ENCODE measurements at regions not wholly inside any gene's neighbourhood (a gene's known extent, or its start where the extent isn't known, plus 50 kb on each side); places are given as distances from the start of the nearest gene placed in this dataset.

DNA sequence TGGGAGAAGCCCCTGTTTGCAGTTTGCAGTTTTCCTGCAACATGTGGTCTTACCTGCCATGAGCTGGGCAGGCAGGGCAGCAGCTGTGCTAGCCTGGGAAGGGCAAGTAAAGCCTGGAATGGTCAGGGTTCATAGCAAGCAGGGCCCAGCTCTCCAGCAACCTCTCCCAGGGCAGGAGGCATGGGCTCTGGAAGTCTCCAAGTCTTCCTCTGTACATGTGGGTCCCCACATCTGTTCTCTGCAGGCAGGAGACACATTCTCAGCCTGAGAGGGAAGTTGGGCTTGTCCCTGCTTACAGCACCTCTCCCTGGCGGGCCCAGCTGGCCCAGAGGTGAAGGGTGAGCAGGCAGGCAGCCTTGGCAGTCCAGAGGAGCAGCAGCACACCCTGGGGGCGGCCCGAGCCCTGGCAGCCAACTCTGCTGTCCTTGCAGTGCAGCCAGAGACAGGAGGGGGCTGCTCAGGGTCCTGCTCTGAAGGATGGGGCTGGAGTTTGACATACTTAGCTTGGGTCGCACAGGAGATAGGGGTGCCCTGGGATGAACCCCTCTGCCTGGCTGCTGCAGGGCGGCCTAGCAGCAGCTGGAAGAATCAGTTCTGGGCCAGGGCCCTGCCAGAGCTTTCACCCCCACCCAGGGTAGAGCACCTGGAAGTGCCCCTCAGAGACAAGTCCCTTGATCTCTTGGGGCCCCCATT, 176.0 kb downstream of the MRPL14 start (continued):
- TF ChIP-seq, protein P1, sequence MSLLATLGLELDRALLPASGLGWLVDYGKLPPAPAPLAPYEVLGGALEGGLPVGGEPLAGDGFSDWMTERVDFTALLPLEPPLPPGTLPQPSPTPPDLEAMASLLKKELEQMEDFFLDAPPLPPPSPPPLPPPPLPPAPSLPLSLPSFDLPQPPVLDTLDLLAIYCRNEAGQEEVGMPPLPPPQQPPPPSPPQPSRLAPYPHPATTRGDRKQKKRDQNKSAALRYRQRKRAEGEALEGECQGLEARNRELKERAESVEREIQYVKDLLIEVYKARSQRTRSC (CRISPR knock-in tag; IDR thresholded peaks at IDR 0.05; ENCODE audit: low read depth) = no peak
- TF ChIP-seq BCL6 (CRISPR knock-in tag; IDR thresholded peaks at IDR 0.05) (peak; percentile 69; the same call in 1 of the 2 replicates), FOXA3 (CRISPR knock-in tag; IDR thresholded peaks at IDR 0.05) (peak; percentile 60), U2AF2 (IDR thresholded peaks at IDR 0.05; ENCODE audit: low read depth, low read length) (no peak), MED1 (CRISPR knock-in tag; IDR thresholded peaks at IDR 0.05) (peak; percentile 83), SNAPC2 (CRISPR knock-in tag; IDR thresholded peaks at IDR 0.05) (no peak), POLR2AphosphoS5 (IDR thresholded peaks at IDR 0.05; ENCODE audit: low read depth, low read length) (no peak), NBN (conservative IDR thresholded peaks at IDR 0.05) (no peak), MBNL3 (CRISPR knock-in tag; conservative IDR thresholded peaks at IDR 0.05) (no peak), SNRNP70 (IDR thresholded peaks at IDR 0.05; ENCODE audit: low read depth, low read length) (no peak), PAX8 (CRISPR knock-in tag; IDR thresholded peaks at IDR 0.05; ENCODE audit: borderline replicate concordance) (no peak), NCOA1 (CRISPR knock-in tag; IDR thresholded peaks at IDR 0.05) (no peak), ZMYM4 (CRISPR knock-in tag; IDR thresholded peaks at IDR 0.05) (peak; percentile 59), ZNF781 (CRISPR knock-in tag; IDR thresholded peaks at IDR 0.05; ENCODE audit: borderline replicate concordance, not compliant biosample characterization) (peak; percentile 61), SMYD3 (CRISPR knock-in tag; IDR thresholded peaks at IDR 0.05) (0 out of 2 replicates have a peak, but pooled peaks have one; percentile 36), ZNF782 (CRISPR knock-in tag; IDR thresholded peaks at IDR 0.05; ENCODE audit: borderline replicate concordance) (no peak; the same call in 1 of the 2 replicates), MATR3 (CRISPR knock-in tag; IDR thresholded peaks at IDR 0.05) (no peak), TOE1 (CRISPR knock-in tag; IDR thresholded peaks at IDR 0.05) (peak; percentile 94; the same call in 1 of the 2 replicates), NFIB (CRISPR knock-in tag; IDR thresholded peaks at IDR 0.05; ENCODE audit: borderline replicate concordance) (no peak), TSC22D2 (CRISPR knock-in tag; IDR thresholded peaks at IDR 0.05; ENCODE audit: borderline replicate concordance) (peak; percentile 92; the same call in 1 of the 2 replicates), ZNF83 (CRISPR knock-in tag; IDR thresholded peaks at IDR 0.05; ENCODE audit: borderline replicate concordance) (no peak)
- TF ChIP-seq, protein P2, sequence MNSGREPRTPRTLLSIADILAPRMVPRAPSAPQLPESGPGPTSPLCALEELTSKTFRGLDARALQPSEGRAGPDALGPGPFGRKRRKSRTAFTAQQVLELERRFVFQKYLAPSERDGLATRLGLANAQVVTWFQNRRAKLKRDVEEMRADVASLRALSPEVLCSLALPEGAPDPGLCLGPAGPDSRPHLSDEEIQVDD (CRISPR knock-in tag; IDR thresholded peaks at IDR 0.05; ENCODE audit: borderline replicate concordance) = peak; percentile 66; the same call in 1 of the 2 replicates
- TF ChIP-seq, protein P3, sequence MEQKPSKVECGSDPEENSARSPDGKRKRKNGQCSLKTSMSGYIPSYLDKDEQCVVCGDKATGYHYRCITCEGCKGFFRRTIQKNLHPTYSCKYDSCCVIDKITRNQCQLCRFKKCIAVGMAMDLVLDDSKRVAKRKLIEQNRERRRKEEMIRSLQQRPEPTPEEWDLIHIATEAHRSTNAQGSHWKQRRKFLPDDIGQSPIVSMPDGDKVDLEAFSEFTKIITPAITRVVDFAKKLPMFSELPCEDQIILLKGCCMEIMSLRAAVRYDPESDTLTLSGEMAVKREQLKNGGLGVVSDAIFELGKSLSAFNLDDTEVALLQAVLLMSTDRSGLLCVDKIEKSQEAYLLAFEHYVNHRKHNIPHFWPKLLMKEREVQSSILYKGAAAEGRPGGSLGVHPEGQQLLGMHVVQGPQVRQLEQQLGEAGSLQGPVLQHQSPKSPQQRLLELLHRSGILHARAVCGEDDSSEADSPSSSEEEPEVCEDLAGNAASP (CRISPR knock-in tag; IDR thresholded peaks at IDR 0.05; ENCODE audit: borderline replicate concordance) = peak; percentile 76
- TF ChIP-seq, protein P4, sequence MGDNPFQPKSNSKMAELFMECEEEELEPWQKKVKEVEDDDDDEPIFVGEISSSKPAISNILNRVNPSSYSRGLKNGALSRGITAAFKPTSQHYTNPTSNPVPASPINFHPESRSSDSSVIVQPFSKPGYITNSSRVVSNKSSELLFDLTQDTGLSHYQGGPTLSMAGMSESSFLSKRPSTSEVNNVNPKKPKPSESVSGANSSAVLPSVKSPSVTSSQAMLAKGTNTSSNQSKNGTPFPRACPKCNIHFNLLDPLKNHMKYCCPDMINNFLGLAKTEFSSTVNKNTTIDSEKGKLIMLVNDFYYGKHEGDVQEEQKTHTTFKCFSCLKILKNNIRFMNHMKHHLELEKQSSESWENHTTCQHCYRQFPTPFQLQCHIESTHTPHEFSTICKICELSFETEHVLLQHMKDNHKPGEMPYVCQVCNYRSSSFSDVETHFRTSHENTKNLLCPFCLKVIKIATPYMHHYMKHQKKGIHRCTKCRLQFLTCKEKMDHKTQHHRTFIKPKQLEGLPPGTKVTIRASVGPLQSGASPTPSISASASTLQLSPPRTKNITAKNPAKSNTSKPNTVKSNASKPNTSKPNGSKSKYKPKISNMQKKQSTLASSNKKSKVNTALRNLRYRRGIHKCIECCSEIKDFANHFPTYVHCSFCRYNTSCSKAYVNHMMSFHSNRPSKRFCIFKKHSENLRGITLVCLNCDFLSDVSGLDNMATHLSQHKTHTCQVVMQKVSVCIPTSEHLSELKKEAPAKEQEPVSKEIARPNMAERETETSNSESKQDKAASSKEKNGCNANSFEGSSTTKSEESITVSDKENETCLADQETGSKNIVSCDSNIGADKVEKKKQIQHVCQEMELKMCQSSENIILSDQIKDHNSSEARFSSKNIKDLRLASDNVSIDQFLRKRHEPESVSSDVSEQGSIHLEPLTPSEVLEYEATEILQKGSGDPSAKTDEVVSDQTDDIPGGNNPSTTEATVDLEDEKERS (CRISPR knock-in tag; IDR thresholded peaks at IDR 0.05) = peak; percentile 87; the same call in 1 of the 2 replicates
- TF ChIP-seq, protein P5, sequence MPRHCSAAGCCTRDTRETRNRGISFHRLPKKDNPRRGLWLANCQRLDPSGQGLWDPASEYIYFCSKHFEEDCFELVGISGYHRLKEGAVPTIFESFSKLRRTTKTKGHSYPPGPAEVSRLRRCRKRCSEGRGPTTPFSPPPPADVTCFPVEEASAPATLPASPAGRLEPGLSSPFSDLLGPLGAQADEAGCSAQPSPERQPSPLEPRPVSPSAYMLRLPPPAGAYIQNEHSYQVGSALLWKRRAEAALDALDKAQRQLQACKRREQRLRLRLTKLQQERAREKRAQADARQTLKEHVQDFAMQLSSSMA (CRISPR knock-in tag; IDR thresholded peaks at IDR 0.05) = no peak; the same call in 1 of the 2 replicates
